NCI-H82 (cell line): ENCODE measurements at regions not wholly inside any gene's neighbourhood (a gene's known extent, or its start where the extent isn't known, plus 50 kb on each side); places are given as distances from the start of the nearest gene placed in this dataset.
"Not testable (repeated sequence)": the region's sequence is repeated elsewhere in the genome, so short reads cannot be mapped to it uniquely, and the experiment has no call there.

Experiments used
- DNase-seq: peaks from one replicate; lab custom pipeline; 2025; lab: John Stamatoyannopoulos, UW

- no peak for DNase-seq
Measured at GRCh38 chr14:104481323-104481722, 98.2 kb upstream of the C14orf180 start.

- DNase-seq = not testable (repeated sequence)
Measured at GRCh38 chr14:104482017-104482416, 97.5 kb upstream of the C14orf180 start.

- DNase-seq = no peak
Measured at GRCh38 chr14:104486222-104486923, 93.2 kb upstream of the C14orf180 start.

- DNase-seq = no peak
Measured at GRCh38 chr14:104494483-104494882, 85.1 kb upstream of the C14orf180 start.

GRCh38 chr14:104496095-104496494 lies 83.5 kb upstream of the C14orf180 start:
- DNase-seq = no peak

GRCh38 chr14:104499784-104500760 lies 79.5 kb upstream of the C14orf180 start:
- DNase-seq = no peak

- DNase-seq = no peak
Measured at GRCh38 chr14:104502060-104502459, 77.5 kb upstream of the C14orf180 start.

GRCh38 chr14:104503691-104504090 lies 75.9 kb upstream of the C14orf180 start:
- no peak for DNase-seq

- DNase-seq = no peak
Measured at GRCh38 chr14:104504172-104504735, 75.3 kb upstream of the C14orf180 start.

- DNase-seq = no peak
Measured at GRCh38 chr14:104505085-104506074, 74.2 kb upstream of the C14orf180 start.

GRCh38 chr14:104506461-104507253 lies 72.9 kb upstream of the C14orf180 start:
- no peak for DNase-seq

- DNase-seq = no peak
Measured at GRCh38 chr14:104507443-104507842, 72.1 kb upstream of the C14orf180 start.

- DNase-seq = peak; percentile 30
Measured at GRCh38 chr14:104509673-104510072, 69.9 kb upstream of the C14orf180 start.

- no peak for DNase-seq
Measured at GRCh38 chr14:104510216-104510615, 69.3 kb upstream of the C14orf180 start.

GRCh38 chr14:104510794-104511611 lies 68.6 kb upstream of the C14orf180 start:
- DNase-seq = no peak

- DNase-seq = no peak
Measured at GRCh38 chr14:104512061-104512460, 67.5 kb upstream of the C14orf180 start.

- no peak for DNase-seq
Measured at GRCh38 chr14:104512771-104513640, 66.6 kb upstream of the C14orf180 start.

- DNase-seq = no peak
Measured at GRCh38 chr14:104513641-104514046, 65.9 kb upstream of the C14orf180 start.
